Superior temporal gyrus (tissue), 1 donor: ENCODE measurements at regions not wholly inside any gene's neighbourhood (a gene's known extent, or its start where the extent isn't known, plus 50 kb on each side); places are given as distances from the start of the nearest gene placed in this dataset.

ENCODE experiments used
- DNase-seq: peaks from one replicate; pipeline ENCODE4 v3.0.0-alpha.2; 2016; ENCODE audit errors: extremely low spot score

DNA sequence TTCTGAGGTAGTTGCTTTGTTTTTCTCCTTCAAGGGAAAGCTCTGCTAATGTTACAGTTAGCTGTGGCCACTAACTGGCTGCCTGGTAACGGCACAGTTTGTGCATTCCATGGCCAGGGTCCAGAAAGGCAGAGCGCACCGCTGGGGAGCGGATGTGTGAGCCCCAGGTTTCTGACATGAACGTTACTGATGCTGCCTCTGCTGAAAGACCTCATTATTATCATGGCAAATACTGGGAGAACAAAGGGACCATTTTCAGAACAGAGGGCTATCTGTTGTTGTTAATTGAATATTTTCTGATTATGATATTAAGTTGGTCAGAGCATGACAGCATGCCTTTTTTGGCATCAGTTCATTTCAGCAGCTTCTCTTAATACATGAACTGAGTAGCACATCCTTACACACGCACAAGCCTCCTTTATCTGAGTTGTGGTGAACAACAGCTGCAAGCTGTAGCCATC is 134.1 kb downstream of the NUDT12 start:
- peak; percentile 60 for DNase-seq

DNA sequence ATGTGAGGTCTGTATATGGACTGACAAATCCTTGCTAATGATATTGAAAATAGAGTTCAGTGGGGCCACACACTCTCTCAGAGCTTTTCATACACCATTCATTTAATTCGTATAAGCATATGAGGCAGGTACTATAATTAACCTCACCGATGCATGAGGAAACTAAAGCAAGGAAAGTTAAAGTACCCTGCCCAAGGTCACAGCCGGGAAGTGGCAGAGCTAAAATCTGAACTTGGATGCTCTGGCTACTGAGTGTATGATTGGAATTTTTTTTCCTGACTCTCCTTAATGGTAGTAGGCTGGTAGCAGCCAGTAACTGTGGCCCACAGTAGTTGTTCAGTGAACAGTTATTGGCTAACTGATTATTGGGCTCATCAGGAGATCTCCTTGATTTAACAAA is 135.3 kb downstream of the NUDT12 start:
- no peak for DNase-seq

DNA sequence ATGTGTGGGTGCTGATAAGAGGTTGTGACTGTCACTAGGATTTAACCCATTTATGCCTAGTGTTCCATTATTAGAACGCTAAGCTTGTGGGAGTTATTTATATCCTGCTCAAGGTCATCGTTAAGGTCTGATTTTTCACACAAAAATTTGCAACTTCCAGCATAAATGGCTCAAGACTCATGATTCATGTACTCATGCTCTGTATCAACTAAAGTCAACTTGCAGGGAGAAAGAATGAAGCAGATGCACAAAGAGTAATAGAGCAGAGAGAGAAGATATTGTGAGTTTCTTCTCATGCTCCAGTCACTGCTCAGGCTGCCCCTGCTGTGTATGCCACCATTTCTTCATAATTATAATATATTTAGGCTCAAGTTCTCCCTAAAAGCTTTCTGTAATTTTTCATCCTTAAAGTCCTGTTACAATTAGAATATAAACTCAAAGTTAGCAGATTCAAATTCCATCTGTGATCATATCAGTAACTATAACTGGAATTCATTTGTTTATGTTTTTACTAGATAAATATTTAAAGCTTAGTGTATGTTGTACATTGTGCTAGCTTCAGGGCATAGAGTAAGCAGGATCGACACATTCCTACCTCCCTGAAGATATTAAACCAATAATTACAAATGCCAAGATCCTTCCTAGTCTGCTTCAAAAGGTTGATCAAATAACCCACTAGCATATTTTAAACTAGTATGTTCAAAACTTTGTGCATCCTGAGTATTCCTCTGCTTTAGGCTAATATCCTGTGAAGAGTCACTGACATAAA is 136.7 kb downstream of the NUDT12 start:
- DNase-seq, result no peak

DNA sequence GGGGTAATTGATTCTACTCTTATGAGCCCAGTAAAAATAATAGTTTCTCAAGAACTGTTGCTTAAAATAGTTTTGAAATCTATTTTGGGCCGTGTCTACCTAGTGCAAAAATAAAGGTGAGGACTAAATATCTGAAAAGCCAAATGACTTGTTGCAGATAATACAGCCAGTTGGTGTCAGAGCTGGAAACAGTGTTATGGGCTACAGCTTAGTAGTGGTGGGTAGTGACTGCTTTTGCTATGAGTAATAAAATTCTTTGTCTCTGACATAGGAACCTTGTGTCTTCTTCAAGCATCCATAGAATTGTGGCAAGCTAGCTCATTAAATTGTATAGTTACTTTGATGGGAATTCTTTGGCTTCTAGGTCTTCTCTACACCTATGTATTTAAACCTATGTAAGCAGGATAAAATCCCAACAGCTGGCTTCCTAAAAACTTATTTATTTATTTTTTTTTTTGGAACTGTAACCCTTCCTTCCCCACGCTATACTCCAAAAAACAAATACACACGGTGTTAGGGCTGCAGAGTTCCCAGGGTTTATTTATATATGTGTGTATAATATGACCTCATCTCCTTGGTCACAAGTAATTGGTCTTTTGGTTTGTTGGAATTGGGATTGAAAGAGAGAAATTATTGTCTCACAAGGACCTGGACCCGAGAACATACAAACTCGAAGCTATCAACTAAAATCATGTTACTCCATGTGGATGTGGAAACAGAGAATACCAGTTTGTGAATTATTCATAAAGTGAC is 138.0 kb downstream of the NUDT12 start:
- no peak for DNase-seq

DNA sequence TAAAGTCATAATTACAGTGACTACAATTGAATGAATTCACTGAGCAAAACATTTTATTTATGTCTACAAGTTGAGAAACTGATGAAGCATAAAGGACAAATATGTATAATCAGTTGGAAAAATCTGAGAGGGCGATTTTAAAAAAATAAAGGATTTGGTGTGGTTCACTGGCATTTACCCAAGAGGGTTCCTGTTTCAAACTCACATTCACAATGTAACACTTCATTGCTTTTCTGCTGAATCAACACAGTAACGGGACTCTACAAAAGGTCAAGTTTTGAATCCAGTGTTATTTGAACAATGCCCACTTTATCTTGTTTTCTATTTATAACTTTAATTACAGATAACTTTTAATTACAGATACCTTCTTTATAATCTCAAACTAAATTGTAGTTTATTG is 138.6 kb downstream of the NUDT12 start:
- no peak for DNase-seq

DNA sequence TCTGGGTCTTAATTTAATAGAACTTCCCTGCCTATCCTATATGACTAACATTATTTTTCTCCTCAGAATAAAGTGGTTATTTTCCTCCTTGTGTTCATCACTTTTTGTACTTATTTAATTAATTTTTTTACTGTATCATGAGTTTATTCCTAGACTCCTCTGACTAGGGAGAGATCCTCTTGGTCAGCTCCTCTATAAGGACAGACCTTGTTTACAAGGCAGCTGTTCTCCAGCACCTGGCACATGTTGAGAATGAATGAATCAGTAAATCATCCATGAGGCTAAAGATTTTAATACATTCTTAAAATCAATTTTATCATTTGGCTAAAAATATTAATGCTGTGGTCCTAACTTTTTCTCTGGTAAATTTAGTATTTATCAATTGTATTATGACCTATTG is 139.8 kb downstream of the NUDT12 start:
- DNase-seq, result no peak

DNA sequence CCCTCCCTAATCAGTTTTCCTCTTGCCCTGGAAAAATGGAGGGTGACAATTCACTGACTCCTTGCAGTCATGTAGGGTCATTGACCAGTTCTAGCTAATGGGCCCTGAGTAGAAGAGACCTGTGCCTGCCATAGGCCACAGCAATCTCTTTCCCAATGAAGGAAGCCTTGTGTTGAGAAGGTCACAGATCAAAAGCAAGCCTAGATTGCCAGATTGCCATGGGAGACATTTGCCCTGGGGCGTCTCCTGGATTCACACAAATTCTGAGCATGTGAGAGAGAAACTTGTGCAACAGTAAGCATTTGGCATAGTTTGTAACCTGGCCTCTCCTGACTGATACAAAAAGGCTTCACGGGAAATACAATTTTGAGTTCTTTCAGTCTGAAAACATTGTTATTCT is 148.0 kb downstream of the NUDT12 start:
- DNase-seq, result no peak

DNA sequence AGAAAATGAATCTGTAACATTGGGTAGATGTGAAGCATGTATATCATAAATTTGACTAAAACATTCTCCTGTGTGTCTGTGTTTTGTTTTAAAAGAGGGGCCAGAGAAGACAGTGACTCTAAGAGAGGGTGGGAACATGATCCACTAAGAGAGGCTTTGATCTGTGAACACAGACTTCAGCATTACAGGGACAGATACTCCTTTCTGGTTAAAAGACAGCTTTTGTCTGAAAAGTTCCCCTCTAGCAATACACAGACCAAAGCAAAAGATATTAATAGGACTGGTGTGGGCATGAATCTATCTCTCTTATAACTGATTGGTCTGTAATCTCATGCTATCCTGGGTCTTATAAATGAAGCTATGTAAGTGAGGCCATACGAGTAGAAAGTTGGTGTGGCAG is 150.9 kb downstream of the NUDT12 start:
- DNase-seq, result no peak

DNA sequence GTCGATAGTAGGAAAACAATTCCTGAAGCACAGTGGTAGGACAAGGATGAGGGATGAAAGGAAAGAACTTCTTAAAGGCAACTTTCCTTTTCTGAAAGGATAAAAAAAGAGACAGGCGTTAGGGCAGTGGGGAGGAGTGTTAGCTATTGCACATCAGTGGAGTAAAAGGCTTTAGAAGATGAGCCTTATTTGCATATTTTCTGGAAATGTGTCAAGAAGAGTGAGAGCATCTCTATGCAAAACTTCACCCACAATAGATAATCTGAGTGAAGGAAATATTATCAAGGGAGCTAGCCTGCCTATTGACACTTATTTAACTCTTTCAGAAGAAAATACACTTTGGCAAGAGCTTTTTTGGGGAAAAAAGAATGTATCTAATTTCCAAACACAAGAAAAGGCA is 151.6 kb downstream of the MACIR start:
- no peak for DNase-seq

DNA sequence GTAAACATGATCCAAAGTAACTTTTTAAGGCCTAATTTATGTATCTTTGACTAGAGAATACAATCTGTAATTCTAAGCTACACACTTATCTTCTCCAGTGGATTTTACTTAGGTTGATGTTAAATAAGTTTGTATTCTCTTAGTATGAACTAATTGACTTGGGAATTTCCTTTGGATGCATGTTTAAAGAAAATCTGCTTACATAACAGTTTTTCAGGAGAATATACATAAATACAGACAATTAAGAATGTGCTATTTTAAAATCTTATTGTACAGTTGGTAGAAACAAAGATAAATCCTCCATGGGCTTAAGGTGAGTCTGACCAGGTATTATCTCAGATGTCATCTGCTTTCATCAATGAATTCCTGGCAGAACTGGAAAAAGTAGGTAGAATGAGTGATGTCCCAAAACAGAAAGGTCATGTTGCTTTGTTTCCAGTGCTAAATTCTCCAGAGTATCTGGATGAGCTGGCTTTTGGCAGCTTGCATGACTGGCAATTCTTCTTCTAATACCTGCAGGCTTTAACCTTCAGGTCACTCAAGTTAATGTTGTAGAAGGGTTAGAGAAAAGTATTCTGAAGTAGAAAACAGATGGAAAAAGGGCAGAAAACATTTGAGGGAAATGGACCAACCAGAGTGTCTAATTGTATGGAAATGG is 150.6 kb downstream of the MACIR start:
- DNase-seq, result no peak

DNA sequence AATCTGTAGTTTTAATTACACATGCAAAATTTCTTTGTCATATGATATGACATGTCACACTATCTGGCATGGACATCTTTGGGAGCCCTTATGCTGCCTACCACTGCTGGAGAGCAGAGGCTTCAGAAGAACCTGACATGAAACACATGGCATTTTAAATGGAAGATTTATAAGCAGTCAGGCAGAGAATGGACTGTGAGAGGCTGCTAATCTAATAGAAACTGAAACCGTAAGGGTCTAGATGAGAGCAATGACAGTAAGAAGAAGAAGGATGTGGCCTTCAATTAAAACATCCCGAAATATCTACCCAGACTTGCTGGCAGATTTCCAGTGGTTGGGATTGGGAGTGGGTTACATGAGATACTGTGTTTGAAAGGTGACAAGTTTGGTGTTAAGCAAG is 149.8 kb downstream of the MACIR start:
- DNase-seq, result no peak

DNA sequence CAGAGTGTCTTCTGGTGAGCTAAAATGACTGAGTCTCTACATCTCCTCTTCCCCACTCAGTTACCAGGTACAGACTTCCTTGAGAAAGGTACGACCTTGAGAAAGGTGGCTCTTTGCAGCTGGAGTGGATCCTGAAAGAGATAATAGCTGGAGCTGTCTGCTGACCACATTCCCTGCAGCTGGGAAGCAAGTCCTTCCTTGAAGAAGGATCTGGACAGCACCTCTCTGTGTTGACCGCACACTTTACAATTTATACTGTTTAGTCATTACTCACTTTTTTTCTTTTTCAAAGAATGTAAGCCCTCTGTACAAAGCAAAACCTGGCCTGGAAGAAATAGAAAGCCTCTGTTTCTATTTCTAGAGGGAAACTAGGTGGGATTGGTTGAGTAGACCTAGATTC is 148.8 kb downstream of the MACIR start:
- DNase-seq, result no peak

DNA sequence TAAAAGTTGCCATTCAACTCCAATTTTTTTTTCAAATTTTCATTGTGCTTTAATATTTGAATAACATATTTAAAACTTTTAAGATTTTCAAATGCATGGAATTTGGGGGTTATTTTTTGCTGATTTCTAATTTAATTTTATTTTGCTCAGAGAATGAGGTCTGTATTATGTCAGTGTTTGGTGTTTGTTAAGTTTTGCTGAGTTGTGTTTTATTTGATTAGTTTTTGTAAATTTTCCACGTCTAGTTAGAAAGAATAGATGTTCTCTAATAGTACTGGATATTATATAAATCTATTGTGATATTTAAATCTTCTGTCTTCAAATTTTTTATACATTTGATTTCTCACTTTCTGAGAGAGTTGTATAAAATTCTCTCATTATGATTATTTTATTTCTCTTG is 145.9 kb downstream of the MACIR start:
- DNase-seq, result no peak

DNA sequence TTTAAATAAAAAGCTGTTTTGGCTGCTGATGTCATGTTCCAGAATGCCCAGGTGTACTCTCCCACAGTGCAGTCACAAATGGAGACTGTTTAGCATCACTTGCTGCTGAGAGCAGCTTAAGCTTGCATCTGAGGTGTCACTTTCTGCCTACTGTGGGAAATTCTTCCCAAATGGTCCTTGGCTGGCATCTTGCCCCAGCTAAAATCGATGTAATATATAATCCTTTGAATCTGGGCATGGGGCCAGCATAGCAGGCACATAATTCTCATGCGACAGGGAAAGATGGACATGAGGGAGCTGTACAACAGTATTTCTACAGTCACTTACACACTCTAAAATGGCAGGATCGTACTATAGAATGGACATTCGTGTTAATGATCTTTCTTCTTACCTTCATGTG is 144.3 kb downstream of the MACIR start:
- no peak for DNase-seq

DNA sequence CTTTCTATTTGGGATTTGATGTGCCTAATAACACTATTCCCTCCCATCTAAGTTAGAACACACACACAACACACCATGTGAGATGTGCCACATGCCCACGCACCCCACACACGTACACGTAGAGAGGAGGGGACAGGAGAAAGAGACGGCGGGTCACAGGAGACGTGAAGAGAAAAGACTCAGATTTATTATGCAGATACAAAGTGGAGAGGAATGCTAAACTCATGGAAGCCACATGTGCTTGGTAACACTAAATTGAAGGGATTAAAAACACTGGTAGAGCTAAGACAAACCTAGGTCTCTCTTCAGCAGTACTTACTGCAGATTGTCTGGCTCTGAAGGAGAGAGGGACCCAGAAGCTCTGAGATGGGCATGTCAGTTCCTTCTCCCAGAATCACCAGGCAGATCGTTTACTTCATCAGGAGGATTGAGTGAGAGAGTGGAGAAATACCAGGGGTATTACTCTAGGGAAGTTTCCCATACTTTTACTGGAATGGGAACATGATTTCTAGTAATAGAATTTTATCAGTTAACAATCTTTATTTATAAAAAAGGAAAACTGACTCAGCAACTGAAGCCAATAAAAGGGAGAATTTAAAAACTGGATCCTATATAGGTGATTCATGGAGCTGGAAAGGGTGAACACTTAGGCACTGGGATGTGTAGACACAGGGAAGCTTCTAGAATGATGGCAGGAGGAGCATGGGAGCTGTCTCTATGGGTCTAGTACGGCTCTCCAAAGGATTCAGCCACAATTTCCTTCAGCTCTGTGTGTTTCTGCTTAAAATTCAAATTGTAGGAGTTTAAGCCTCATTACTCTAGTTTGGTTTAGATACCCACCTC is 139.4 kb downstream of the MACIR start:
- no peak for DNase-seq

DNA sequence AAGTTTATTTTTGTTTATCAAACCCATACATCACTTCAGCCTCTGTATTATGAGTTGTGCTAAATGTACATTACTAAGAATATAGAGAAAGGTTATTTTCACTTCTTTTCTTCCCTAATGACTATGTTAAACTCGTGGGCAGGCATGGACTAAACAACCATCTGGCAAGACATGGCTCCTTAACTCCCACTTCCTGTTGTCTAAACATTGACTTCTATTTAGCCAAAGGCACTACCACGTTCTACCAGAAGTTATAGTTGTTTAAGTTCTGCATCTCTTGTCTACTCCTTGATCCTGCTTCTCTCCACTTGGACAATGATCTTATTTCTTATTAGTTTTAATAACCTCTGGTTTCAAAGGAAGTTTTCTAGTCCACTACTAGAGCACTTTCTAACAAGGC is 136.1 kb downstream of the MACIR start:
- DNase-seq, result no peak

DNA sequence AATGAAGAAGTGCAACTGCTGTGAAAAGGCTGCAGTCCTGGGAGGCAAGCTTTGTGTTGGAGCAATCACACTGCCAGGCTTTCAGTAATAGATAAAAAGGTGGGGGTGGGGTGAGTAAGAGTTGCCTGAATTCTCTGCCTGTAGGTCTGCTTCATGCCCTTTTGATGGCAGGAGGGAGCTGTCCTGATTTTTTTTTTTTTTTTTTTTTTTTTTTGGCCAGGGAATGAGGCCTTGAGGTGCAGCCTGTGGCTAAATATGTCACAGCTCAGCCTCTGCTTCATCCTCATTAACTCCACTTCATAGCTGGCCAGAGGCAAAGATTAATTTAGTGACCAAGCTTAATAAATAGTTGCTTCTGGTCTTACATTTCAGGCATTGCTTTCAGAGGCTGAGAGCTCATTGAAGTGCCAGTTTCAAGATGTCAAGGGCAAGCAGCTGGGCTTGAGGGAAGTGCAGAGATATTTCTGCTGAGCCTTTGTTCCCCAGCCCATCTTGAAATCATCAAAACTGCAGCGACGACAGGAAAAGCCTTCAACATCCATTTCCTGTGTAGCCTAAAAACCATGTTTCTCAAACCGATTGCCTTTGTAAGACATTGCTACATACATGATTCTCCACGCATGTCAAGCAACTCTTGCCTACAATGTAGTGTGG is 134.7 kb downstream of the MACIR start:
- no peak for DNase-seq

DNA sequence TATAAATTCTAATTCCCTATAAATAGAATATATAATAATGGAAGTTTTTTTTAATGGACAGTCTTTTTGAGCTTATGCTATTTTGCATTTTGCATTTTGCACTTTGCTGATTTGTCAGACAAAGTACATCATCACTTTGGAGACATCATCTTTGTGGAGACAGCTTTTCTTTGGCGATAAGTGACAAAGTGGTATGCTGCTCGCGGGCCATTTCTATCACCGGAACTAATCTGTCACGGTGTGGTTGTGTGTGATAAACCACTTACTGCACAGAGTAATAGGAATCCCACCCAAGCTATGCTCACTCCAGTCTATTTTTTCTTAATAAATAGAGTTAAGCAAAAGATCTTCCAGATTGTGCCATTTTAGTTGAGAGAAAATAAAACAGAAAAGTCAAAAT is 133.1 kb downstream of the MACIR start:
- DNase-seq, result no peak

DNA sequence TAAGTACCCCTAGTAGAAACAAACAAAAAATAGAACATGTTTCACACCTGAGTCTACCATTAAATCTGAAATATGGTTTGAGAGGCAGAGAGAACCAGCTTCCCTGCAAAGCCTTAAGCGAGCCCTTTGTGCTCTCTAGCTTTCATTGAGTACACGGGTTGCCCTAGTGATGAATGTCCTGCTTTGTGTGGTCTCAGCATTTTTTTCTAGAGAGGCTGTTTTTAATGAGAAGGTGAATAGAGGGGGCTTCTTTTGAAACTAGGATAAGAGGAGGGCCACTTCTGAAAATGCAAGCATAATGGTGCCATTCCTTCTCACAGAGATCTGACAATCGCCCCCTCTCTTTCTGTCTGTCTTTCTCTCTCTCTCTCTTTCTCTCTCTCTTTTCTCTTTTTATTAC is 131.3 kb downstream of the MACIR start:
- DNase-seq, result peak; percentile 66

DNA sequence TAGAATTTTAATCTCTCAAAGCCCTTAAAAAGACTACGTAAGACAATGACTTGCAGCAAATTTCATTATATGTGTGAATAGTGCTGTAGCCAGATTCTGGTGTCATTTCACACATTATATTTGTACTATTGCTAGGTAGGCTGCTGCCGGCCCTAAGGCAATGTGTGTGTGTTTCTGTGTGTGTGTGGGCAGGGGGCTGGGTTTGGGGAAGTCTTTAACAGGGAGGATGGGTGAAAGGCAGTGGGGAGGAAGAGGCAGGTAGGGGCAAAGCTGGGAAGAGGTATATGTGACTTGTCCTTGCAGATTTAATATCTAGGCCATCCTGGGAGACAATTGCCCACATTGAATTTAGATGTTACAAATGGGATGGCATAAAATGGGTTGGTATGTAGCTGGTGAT is 130.8 kb downstream of the MACIR start:
- no peak for DNase-seq

DNA sequence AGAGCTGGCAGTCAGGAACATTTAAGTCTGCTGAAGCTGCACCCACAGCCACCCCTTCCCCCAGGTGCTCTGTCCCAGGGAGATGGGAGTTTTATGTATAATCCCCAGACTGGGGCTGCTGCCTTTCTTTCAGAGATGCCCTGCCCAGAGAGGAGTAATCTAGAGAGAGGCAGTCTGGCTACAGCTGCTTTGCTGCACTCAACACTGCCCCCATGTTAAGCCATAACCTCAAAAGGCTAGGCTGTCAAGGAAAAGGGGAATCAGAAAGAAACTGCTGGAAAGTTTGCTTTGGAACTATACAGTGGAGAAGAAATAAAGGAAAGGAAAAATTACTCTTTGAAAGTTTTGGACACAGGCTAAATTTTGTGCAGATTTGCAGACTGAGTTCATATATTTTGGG is 127.2 kb downstream of the MACIR start:
- DNase-seq, result no peak
